Amniotic epithelial cell (primary cell): ENCODE measurements at regions not wholly inside any gene's neighbourhood (a gene's known extent, or its start where the extent isn't known, plus 50 kb on each side); places are given as distances from the start of the nearest gene placed in this dataset.

Experiments
- DNase-seq: peaks from one replicate; pipeline ENCODE4 v3.0.0-alpha.2; 2010; ENCODE audit warnings: low read depth

DNA sequence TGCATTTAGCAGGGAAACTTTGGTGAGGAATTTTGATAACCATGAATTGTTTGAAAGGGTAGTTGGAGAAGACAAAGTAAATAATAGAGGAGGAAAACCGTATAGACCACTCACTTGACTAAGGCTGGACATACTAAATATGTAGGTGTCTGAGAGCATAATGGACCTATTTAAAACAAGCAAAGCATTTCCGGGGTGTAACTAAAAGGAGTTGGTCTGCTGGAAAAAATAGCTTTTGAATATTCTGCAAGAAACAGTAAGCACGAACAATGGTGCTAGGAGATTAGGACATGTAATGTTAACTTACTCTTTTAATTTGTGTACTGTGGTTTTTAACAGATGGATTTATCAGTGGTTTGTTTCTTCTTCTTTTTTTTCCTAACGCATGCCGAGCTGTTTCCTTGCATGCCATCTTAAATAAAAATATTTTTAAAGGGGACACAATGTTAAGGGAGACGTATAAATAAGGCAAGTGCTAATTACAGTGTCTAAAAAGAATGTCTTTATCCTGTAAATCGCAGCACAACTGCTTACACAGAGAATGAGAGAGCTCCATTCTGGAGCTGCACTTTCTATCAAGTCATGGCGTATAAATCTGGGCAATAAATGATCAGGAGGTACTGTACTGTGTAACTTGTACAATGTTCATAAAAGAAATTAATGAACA is 492.1 kb downstream of the LMO4 start:
- DNase-seq = no peak

- no peak for DNase-seq
These were observed 492.6 kb downstream of the LMO4 start for GRCh38 chr1:87821335-87821697.

DNA sequence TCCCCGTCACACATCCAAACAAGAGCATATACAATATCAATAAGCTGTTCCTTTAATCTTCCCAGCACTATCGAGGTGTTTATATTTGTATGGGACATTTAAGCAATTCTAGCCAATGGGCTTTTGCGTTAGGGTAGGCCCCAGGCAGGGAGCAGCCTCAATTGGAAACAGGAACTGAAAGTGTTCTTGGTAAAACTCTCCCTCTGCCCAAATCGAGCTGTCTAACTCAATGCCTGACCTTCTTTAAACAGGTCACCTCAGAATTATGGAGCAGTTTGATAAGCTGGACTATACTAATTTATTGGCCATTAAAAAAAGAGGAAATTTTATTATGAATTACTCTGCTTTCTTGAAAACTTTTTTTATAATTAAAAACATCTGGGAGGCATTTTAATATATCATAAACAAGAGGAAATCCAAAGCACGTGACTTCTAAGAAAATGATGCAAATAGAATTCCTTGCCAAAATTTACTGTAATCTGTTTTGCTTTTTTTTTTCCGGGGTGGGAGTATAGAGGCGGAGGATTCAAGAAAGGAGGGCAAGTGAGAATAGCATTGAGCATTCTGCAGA is 498.1 kb downstream of the LMO4 start:
- peak; percentile 39 for DNase-seq

DNA sequence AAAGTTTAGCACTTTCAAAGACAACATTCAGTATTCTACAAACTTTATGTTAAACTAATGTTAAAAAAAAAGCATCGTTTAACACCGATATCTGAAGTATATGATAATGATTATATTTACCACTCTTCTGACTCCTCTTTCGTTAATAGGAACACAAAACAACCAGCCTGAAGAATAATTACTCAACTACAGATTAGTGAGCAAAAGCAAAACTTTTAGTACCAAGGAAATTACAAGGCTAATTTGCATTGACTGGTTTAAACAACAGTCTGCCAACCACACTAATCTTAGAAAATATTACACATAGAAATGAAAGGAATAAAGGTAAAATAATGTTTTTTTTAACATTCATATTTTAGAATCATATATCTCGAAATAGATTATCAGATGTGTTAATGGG is 500.7 kb downstream of the LMO4 start:
- no peak for DNase-seq

- DNase-seq = no peak
These were observed 501.8 kb downstream of the LMO4 start for GRCh38 chr1:87830432-87830978.

- no peak for DNase-seq
These were observed 504.5 kb downstream of the LMO4 start for GRCh38 chr1:87833166-87833565.

GRCh38 chr1:87834151-87834550 is 505.5 kb downstream of the LMO4 start:
- DNase-seq = no peak

GRCh38 chr1:87834941-87835340 is 506.3 kb downstream of the LMO4 start:
- no peak for DNase-seq

- DNase-seq = no peak
These were observed 512.1 kb downstream of the LMO4 start for GRCh38 chr1:87840767-87841166.

DNA sequence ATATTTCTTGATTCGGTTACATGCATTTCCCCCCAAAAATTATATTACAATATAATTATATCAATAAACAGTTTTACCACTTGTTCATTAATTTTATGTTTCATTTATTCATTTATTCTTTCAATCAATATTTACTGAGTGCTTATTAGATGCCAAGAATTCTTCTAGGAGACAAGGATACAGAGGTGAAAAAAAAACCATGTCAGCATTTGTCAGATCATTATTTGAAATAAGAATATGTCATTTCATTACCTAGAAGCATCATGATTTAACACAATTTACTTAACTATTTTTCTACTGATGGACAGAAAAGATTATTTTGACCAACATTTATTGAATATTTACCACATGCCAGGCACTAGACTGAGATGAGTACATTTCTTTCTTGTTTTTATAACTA is 512.7 kb downstream of the LMO4 start:
- no peak for DNase-seq

GRCh38 chr1:87842156-87842555 is 513.5 kb downstream of the LMO4 start:
- DNase-seq = peak; percentile 17

- no peak for DNase-seq
These were observed 515.6 kb downstream of the LMO4 start for GRCh38 chr1:87844251-87844650.

- DNase-seq = no peak
These were observed 522.8 kb downstream of the LMO4 start for GRCh38 chr1:87851490-87851889.

DNA sequence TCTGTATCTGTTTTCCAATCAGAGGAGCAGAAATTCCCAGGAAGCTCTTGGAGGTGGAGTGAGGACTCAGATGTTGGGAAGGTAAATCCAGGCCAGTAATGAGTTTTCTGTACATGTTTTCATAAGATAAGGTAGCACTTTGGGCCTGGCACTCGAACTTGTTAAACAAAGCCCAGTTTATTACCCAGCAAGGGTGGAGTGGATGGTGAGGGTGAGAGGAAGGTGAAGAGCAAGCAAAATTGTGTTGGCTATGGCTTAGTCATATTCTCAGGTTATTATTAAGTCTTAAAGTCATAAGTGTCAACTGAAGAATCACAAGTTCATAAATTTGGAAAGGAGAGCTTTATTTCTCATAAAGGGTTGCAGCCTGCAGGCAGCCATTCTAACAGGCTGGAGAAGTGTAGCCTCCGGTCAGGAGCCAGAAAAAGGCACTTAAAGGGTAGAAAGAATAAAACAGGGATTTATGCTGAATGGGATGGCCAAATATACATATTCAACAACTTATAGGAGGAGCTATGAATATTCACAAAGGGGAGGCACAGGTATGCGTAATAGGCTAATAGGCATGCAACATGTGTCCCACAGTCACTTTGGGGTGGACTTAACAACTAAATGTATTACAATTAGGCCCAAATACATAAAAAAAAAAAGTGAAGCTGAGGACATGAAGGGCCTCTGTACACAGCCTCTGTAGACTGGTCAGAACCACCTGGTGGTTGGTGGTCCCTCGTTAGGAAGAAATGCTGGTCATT is 523.9 kb downstream of the LMO4 start:
- no peak for DNase-seq

GRCh38 chr1:87853576-87854351 is 525.1 kb downstream of the LMO4 start:
- peak; percentile 84 for DNase-seq

GRCh38 chr1:87863317-87863716 is 534.6 kb downstream of the LMO4 start:
- no peak for DNase-seq

DNA sequence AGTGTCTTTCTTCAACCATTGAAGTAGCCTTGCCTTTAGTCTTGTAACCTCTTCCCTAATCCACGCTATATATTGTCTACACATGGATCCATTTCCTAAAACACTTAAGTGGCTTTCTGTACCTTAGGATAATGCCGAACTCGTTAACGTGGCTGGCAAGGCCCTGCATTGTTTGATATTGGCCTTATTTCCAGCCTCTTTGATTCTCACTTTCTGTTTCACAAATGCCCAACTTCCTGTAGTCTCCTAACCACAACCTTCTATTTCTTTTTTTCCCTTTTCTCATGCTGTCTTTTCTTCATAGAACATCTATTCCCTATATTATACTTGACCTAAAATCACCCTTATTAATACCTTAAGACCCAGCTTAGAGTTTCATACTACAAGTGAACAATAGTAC is 536.0 kb downstream of the LMO4 start:
- DNase-seq = no peak

GRCh38 chr1:87866416-87866815 is 537.7 kb downstream of the LMO4 start:
- DNase-seq = no peak

- peak; percentile 19 for DNase-seq
These were observed 538.9 kb downstream of the LMO4 start for GRCh38 chr1:87867626-87868025.

- peak; percentile 84 for DNase-seq
These were observed 540.9 kb downstream of the LMO4 start for GRCh38 chr1:87869567-87869966.

DNA sequence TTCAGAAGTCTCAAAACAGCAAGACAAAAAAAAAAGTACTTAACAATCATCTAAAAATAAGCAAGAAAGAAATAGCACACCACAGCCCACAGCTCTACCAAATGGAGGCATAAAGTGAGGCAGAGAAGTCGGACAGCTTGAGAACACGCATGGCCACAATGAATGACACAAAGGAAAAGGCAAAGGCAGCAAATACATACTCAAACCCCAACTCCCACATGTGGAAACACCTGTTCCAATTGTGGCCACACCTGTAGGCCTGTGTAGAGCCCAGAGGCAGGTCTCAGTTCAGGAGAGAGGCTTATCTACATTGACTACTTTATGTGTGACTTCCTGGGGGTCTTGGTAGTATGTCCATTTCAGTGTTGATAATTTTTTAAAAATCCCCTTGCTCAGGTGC is 543.5 kb downstream of the LMO4 start:
- DNase-seq = no peak

DNA sequence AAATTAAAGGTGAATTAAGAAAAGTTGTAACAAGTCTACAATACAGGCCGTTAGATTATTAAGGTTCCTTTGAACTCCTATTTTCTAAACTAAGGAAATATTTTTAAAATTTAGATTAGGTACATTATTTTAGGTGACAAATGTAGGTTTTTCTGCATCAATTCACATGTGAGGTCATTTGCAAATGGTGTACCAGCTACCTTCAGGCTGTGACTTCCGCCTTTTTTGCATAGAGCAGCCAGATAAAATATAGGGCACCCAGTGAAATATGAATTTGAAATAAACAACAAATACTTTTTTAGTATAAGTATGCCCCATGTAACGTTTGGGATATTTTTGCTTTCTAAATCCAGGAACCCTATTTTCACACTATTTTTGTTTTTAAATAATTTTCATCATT is 544.0 kb downstream of the LMO4 start:
- no peak for DNase-seq

DNA sequence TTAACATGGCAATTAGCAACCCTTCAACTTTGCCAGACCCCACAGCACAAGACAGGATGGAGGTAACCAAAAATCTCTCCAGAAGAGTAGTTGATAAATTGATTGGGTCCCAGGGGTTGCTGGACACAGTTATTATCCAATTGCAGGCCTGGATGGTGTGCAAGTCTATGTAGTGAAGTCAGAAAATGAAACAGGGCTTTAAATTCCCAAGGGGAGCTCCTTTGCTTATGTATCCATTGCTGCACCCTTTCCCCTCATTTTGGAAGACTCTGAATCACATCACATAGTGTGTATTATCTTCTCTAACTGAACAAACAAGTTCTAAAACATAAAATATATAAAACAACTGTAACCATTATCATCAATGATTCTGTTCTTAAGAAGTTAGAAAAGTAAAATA is 550.2 kb downstream of the LMO4 start:
- no peak for DNase-seq
